HEK293 (cell line): ENCODE measurements at regions not wholly inside any gene's neighbourhood (a gene's known extent, or its start where the extent isn't known, plus 50 kb on each side); places are given as distances from the start of the nearest gene placed in this dataset.

ENCODE experiments used
- ZNF138 ChIP-seq: fragments of 450-650 bp; formaldehyde crosslinking; IDR thresholded peaks from 2 replicates; pipeline ENCODE4 v1.5.1; 2016; ENCODE audit warnings: missing biosample characterization, missing genetic modification characterization, borderline replicate concordance
- ZNF510 ChIP-seq: fragments of 450-650 bp; formaldehyde crosslinking; IDR thresholded peaks from 2 replicates; pipeline ENCODE4 v1.5.1; 2018; ENCODE audit warnings: mild to moderate bottlenecking, missing genetic modification characterization, missing biosample characterization; ENCODE audit not compliant: insufficient replicate concordance

- no peak for TF ChIP-seq ZNF138
- TF ChIP-seq ZNF510 (tag by site-specific recombination), result no peak
Observed at GRCh38 chr6:113385020-113385431, 472.1 kb upstream of the MARCKS start.
